ENCODE measurements at regions not wholly inside any gene's neighbourhood (a gene's known extent, or its start where the extent isn't known, plus 50 kb on each side); places are given as distances from the start of the nearest gene placed in this dataset.

- no peak for TF ChIP-seq CHD7 (IDR thresholded peaks at IDR 0.05; ENCODE audit: insufficient replicate concordance, low read length)
- no peak for TF ChIP-seq SIRT6 (IDR thresholded peaks at IDR 0.05; ENCODE audit: low read length)
- no peak for TF ChIP-seq EGR1 (IDR thresholded peaks at IDR 0.05; ENCODE audit: borderline replicate concordance, low read depth, low read length)
Measured at GRCh38 chr18:67428805-67429204, 87.7 kb downstream of the DSEL start (continued).

Measured in H1 (cell line).